ENCODE measurements at regions not wholly inside any gene's neighbourhood (a gene's known extent, or its start where the extent isn't known, plus 50 kb on each side); places are given as distances from the start of the nearest gene placed in this dataset.

- no peak for FAIRE-seq
- H3K9me3 ChIP-seq (replicated peaks; ENCODE audit: control insufficient read depth, insufficient read depth, low read length): no peaks in the 10 kb centered on the region
- ChIA-PET RAD21 (ENCODE audit: unreplicated experiment) (no interaction called here), SMC1A (ENCODE audit: uncharacterized antibody, unreplicated experiment) (interaction anchor here (1.0 kb wide), 1 partner anchor 10 kb away, joined by 3 read pairs; no protein-coding TSS in a partner anchor), CTCF (no interaction called here), POLR2A (no interaction called here)
- in situ Hi-C loops (cut with MboI): no loop called here
- 0% methylated on average over 1 of the region's 1 CpG for WGBS (ENCODE audit: insufficient coverage, insufficient replicate concordance, low lambda C conversion rate, missing lambda C conversion rate)
- H3K4me2 ChIP-seq (ENCODE audit: control insufficient read depth, insufficient read depth): no peak overlapping the region
- DNase-seq (ENCODE audit: low read depth, low spot score): no peak
- intact Hi-C loops (cut with micrococcal nuclease; ENCODE audit: unreplicated experiment): no loop called here
- no peak overlapping the region for H3K9ac ChIP-seq (ENCODE audit: control insufficient read depth, insufficient read depth, low read length)
- no TSS peak for BruUV-seq (replicated peaks)
- no peak overlapping the region for H3K27ac ChIP-seq (ENCODE audit: control insufficient read depth, insufficient read depth)
- ATAC-seq: no peak
- TF ChIP-seq BCLAF1 (IDR thresholded peaks at IDR 0.05): no peak
- TF ChIP-seq ZBED1 (IDR thresholded peaks at IDR 0.05; ENCODE audit: borderline replicate concordance): no peak
- no peak for TF ChIP-seq KLF5 (IDR thresholded peaks at IDR 0.05; ENCODE audit: partially characterized antibody)
- no peak for TF ChIP-seq ZNF274 (IDR thresholded peaks at IDR 0.05; ENCODE audit: insufficient read depth, insufficient read length)
- no peak for TF ChIP-seq RUNX3 (IDR thresholded peaks at IDR 0.05; ENCODE audit: low read length)
- no peak for TF ChIP-seq SMARCA5 (IDR thresholded peaks at IDR 0.05)
- no peak overlapping the region for H3K4me3 ChIP-seq
- H4K20me1 ChIP-seq (ENCODE audit: control insufficient read depth, insufficient read depth): no peaks in the 10 kb centered on the region
- H3K79me2 ChIP-seq (ENCODE audit: control insufficient read depth, insufficient read depth, low read length): no peaks in the 10 kb centered on the region
- no peaks in the 10 kb centered on the region for H3K4me1 ChIP-seq (ENCODE audit: control insufficient read depth, insufficient read depth, low read length)
- no peaks in the 10 kb centered on the region for H3K36me3 ChIP-seq (ENCODE audit: control insufficient read depth in 2 of 2, insufficient read depth in 2 of 2, low read length in 1 of 2)
- no peaks in the 10 kb centered on the region for H3K27me3 ChIP-seq (replicated peaks in 1 of 2; ENCODE audit: control insufficient read depth in 2 of 2, insufficient read depth in 2 of 2, low read length in 1 of 2)
- no peak overlapping the region for H2AFZ ChIP-seq (ENCODE audit: control insufficient read depth, low read depth, low read length)
These were observed 416.4 kb downstream of the TLE4 start for GRCh38 chr9:79988126-79988525.

DNA sequence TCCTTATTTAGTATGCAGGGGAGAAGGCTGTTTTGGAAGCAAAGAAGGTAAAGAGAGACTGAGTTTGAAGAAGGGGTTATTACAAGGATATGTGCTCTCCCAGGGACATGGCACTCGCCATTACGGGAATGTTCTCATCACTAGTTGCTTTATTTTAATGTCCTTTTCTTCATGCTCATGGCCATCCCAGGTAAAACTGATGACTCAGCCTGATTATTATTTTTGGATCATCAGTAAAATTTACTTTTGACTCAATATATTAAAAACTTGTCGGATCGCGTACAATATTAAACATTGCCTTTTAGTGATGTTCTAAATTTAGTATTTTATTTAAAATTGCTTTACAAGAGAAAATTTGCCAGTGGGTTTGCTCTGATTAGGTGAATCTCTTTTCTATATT, 414.7 kb downstream of the TLE4 start:
- no peaks in the 10 kb centered on the region for H3K36me3 ChIP-seq (ENCODE audit: control insufficient read depth in 2 of 2, insufficient read depth in 2 of 2, low read length in 1 of 2)
- in situ Hi-C loops (cut with MboI): no loop called here
- POLR2A ChIA-PET: no interaction called here
- TF ChIP-seq, protein P1, sequence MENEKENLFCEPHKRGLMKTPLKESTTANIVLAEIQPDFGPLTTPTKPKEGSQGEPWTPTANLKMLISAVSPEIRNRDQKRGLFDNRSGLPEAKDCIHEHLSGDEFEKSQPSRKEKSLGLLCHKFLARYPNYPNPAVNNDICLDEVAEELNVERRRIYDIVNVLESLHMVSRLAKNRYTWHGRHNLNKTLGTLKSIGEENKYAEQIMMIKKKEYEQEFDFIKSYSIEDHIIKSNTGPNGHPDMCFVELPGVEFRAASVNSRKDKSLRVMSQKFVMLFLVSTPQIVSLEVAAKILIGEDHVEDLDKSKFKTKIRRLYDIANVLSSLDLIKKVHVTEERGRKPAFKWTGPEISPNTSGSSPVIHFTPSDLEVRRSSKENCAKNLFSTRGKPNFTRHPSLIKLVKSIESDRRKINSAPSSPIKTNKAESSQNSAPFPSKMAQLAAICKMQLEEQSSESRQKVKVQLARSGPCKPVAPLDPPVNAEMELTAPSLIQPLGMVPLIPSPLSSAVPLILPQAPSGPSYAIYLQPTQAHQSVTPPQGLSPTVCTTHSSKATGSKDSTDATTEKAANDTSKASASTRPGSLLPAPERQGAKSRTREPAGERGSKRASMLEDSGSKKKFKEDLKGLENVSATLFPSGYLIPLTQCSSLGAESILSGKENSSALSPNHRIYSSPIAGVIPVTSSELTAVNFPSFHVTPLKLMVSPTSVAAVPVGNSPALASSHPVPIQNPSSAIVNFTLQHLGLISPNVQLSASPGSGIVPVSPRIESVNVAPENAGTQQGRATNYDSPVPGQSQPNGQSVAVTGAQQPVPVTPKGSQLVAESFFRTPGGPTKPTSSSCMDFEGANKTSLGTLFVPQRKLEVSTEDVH (IDR thresholded peaks at IDR 0.05; ENCODE audit: low read depth, partially characterized antibody): no peak
- TF ChIP-seq HDAC6 (IDR thresholded peaks at IDR 0.05; ENCODE audit: unreplicated experiment) (no peak), PAX5 (IDR thresholded peaks at IDR 0.05; ENCODE audit: borderline replicate concordance, low read depth, low read length) (no peak), RCOR1 (conservative IDR thresholded peaks at IDR 0.05; ENCODE audit: low read depth, low read length) (no peak), RFX5 (IDR thresholded peaks at IDR 0.05; ENCODE audit: low read depth, low read length) (no peak)
- TF ChIP-seq, protein P2, sequence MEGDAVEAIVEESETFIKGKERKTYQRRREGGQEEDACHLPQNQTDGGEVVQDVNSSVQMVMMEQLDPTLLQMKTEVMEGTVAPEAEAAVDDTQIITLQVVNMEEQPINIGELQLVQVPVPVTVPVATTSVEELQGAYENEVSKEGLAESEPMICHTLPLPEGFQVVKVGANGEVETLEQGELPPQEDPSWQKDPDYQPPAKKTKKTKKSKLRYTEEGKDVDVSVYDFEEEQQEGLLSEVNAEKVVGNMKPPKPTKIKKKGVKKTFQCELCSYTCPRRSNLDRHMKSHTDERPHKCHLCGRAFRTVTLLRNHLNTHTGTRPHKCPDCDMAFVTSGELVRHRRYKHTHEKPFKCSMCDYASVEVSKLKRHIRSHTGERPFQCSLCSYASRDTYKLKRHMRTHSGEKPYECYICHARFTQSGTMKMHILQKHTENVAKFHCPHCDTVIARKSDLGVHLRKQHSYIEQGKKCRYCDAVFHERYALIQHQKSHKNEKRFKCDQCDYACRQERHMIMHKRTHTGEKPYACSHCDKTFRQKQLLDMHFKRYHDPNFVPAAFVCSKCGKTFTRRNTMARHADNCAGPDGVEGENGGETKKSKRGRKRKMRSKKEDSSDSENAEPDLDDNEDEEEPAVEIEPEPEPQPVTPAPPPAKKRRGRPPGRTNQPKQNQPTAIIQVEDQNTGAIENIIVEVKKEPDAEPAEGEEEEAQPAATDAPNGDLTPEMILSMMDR (IDR thresholded peaks at IDR 0.05 in 2 of 3, conservative IDR thresholded peaks at IDR 0.05 in 1 of 3; ENCODE audit: control insufficient read depth in 2 of 3, extremely low read depth in 1 of 3, insufficient read depth in 1 of 3, low read depth in 3 of 3, low read length in 3 of 3): no peak

More for the DNA sequence above, 414.7 kb downstream of the TLE4 start:
- H3K9me3 ChIP-seq (replicated peaks; ENCODE audit: control insufficient read depth, insufficient read depth, low read length): no peaks in the 10 kb centered on the region
- no peaks in the 10 kb centered on the region for H3K4me1 ChIP-seq (ENCODE audit: control insufficient read depth, insufficient read depth, low read length)
- no peak overlapping the region for H2AFZ ChIP-seq (ENCODE audit: control insufficient read depth, low read depth, low read length)
- WGBS (ENCODE audit: insufficient coverage, insufficient replicate concordance, low lambda C conversion rate, missing lambda C conversion rate): 94% methylated on average over 5 of the region's 5 CpGs
- ChIA-PET RAD21 (ENCODE audit: unreplicated experiment) (no interaction called here), SMC1A (ENCODE audit: uncharacterized antibody, unreplicated experiment) (no interaction called here), CTCF (no interaction called here)
- no TSS peak for BruUV-seq (replicated peaks)
- intact Hi-C loops (cut with micrococcal nuclease; ENCODE audit: unreplicated experiment): no loop called here
- ATAC-seq (no peak), FAIRE-seq (no peak), DNase-seq (ENCODE audit: low read depth, low spot score) (no peak)
- H3K27me3 ChIP-seq (replicated peaks in 1 of 2; ENCODE audit: control insufficient read depth in 2 of 2, insufficient read depth in 2 of 2, low read length in 1 of 2): no peaks in the 10 kb centered on the region
- no peak overlapping the region for H3K27ac ChIP-seq (ENCODE audit: control insufficient read depth, insufficient read depth)
- no peak overlapping the region for H3K4me3 ChIP-seq
- no peak overlapping the region for H3K9ac ChIP-seq (ENCODE audit: control insufficient read depth, insufficient read depth, low read length)
- no peaks in the 10 kb centered on the region for H3K79me2 ChIP-seq (ENCODE audit: control insufficient read depth, insufficient read depth, low read length)
- no peaks in the 10 kb centered on the region for H4K20me1 ChIP-seq (ENCODE audit: control insufficient read depth, insufficient read depth)
- no peak overlapping the region for H3K4me2 ChIP-seq (ENCODE audit: control insufficient read depth, insufficient read depth)

Measured in GM12878 (cell line).